ENCODE measurements at regions not wholly inside any gene's neighbourhood (a gene's known extent, or its start where the extent isn't known, plus 50 kb on each side); places are given as distances from the start of the nearest gene placed in this dataset.

- H3K36me3 ChIP-seq = no peaks in the 10 kb centered on the region
- intact Hi-C loops (cut with DNase I) = no loop called here
- H3K27ac ChIP-seq = no peak overlapping the region
- WGBS, 2 donors = 72 to 76% methylated on average over 8 of the region's 8 CpGs
- H3K4me3 ChIP-seq = no peak overlapping the region
- no peaks in the 10 kb centered on the region for H3K9me3 ChIP-seq
- no peak for DNase-seq
- no peaks in the 10 kb centered on the region for H3K27me3 ChIP-seq
- H3K4me1 ChIP-seq = peaks cover 0 to 29% (median 10%) of the 10 kb centered on the region in 4 donors
- no peak for TF ChIP-seq POLR2A (IDR thresholded peaks at IDR 0.05)
- TF ChIP-seq POLR2AphosphoS5 (IDR thresholded peaks at IDR 0.05) = no peak
- TF ChIP-seq CTCF (IDR thresholded peaks at IDR 0.05) = no peak
- no peak for TF ChIP-seq EP300 (IDR thresholded peaks at IDR 0.05)
These were observed 194.1 kb downstream of the TMTC3 start for GRCh38 chr12:88336076-88336739.

GRCh38 chr12:88338486-88338885 is 196.4 kb downstream of the TMTC3 start:
- Histone ChIP-seq H3K9me3 (no peaks in the 10 kb centered on the region), H3K4me1 (peaks cover 0 to 29% (median 19%) of the 10 kb centered on the region in 4 donors), H3K27me3 (no peaks in the 10 kb centered on the region), H3K4me3 (no peak overlapping the region), H3K27ac (no peak overlapping the region), H3K36me3 (no peaks in the 10 kb centered on the region)
- WGBS, 2 donors = 0 to 1% methylated on average over 1 of the region's 1 CpG
- intact Hi-C loops (cut with DNase I) = no loop called here
- DNase-seq = no peak
- TF ChIP-seq POLR2AphosphoS5 (IDR thresholded peaks at IDR 0.05) (no peak), POLR2A (IDR thresholded peaks at IDR 0.05) (no peak), EP300 (IDR thresholded peaks at IDR 0.05) (no peak), CTCF (IDR thresholded peaks at IDR 0.05) (no peak)

GRCh38 chr12:88339254-88339949 is 197.3 kb downstream of the TMTC3 start:
- H3K27me3 ChIP-seq = no peaks in the 10 kb centered on the region
- WGBS, 2 donors = 81 to 90% methylated on average over 1 of the region's 1 CpG
- intact Hi-C loops (cut with DNase I) = no loop called here
- H3K27ac ChIP-seq = no peak overlapping the region
- no peak overlapping the region for H3K4me3 ChIP-seq
- TF ChIP-seq POLR2AphosphoS5 (IDR thresholded peaks at IDR 0.05) (no peak), EP300 (IDR thresholded peaks at IDR 0.05) (no peak), POLR2A (IDR thresholded peaks at IDR 0.05) (no peak), CTCF (IDR thresholded peaks at IDR 0.05) (no peak)
- no peak for DNase-seq
- H3K36me3 ChIP-seq = no peaks in the 10 kb centered on the region
- H3K9me3 ChIP-seq = no peaks in the 10 kb centered on the region
- peaks cover 0 to 20% (median 13%) of the 10 kb centered on the region in 4 donors for H3K4me1 ChIP-seq

GRCh38 chr12:88339966-88340365 is 197.9 kb downstream of the TMTC3 start:
- WGBS, 2 donors = 66 to 81% methylated on average over 1 of the region's 1 CpG
- H3K27ac ChIP-seq = no peak overlapping the region
- H3K36me3 ChIP-seq = no peaks in the 10 kb centered on the region
- no peaks in the 10 kb centered on the region for H3K9me3 ChIP-seq
- intact Hi-C loops (cut with DNase I) = no loop called here
- H3K4me3 ChIP-seq = no peak overlapping the region
- H3K27me3 ChIP-seq = no peaks in the 10 kb centered on the region
- TF ChIP-seq EP300 (IDR thresholded peaks at IDR 0.05) = no peak
- no peak for TF ChIP-seq POLR2AphosphoS5 (IDR thresholded peaks at IDR 0.05)
- no peak for TF ChIP-seq CTCF (IDR thresholded peaks at IDR 0.05)
- TF ChIP-seq POLR2A (IDR thresholded peaks at IDR 0.05) = no peak
- DNase-seq = no peak
- H3K4me1 ChIP-seq = peaks cover 0 to 17% (median 11%) of the 10 kb centered on the region in 4 donors
